ENCODE measurements at regions not wholly inside any gene's neighbourhood (a gene's known extent, or its start where the extent isn't known, plus 50 kb on each side); places are given as distances from the start of the nearest gene placed in this dataset.

DNA sequence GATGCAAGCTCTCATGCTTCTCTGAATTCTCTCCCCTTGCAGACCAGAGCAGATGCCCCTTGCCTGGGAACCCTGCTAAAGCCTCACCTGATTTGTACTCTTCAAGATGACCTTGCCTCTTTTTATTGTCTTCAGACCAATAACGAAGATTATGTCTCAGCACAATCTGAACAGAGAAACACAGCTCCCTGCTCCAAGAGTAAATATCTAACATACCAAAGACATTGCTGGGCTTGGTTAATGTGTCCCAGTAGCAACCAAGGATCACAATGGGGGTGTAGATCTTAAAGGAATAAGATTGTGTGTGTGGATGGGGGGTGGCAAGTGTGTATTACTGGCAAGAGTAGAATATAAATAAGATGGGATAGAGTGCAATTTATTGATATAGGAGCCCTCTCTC, 67.6 kb upstream of the LHFPL2 start:
- TF ChIP-seq, protein P1, sequence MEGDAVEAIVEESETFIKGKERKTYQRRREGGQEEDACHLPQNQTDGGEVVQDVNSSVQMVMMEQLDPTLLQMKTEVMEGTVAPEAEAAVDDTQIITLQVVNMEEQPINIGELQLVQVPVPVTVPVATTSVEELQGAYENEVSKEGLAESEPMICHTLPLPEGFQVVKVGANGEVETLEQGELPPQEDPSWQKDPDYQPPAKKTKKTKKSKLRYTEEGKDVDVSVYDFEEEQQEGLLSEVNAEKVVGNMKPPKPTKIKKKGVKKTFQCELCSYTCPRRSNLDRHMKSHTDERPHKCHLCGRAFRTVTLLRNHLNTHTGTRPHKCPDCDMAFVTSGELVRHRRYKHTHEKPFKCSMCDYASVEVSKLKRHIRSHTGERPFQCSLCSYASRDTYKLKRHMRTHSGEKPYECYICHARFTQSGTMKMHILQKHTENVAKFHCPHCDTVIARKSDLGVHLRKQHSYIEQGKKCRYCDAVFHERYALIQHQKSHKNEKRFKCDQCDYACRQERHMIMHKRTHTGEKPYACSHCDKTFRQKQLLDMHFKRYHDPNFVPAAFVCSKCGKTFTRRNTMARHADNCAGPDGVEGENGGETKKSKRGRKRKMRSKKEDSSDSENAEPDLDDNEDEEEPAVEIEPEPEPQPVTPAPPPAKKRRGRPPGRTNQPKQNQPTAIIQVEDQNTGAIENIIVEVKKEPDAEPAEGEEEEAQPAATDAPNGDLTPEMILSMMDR (IDR thresholded peaks at IDR 0.05; ENCODE audit: low read depth, low read length, poor library complexity, severe bottlenecking) = no peak
- no peak for TF ChIP-seq EZH2phosphoT487 (IDR thresholded peaks at IDR 0.05; ENCODE audit: borderline replicate concordance, low read length)

All from DOHH2 (cell line).